Activated CD8-positive, alpha-beta memory T cell treated with anti-CD3 and anti-CD28 coated beads, Interleukin-2, amount 50 U/mL, for 48 hours (primary cell): ENCODE measurements at regions not wholly inside any gene's neighbourhood (a gene's known extent, or its start where the extent isn't known, plus 50 kb on each side); places are given as distances from the start of the nearest gene placed in this dataset.

Source experiments
- DNase-seq: peaks from one replicate; pipeline ENCODE4 v3.0.0-alpha.2; 2020

DNA sequence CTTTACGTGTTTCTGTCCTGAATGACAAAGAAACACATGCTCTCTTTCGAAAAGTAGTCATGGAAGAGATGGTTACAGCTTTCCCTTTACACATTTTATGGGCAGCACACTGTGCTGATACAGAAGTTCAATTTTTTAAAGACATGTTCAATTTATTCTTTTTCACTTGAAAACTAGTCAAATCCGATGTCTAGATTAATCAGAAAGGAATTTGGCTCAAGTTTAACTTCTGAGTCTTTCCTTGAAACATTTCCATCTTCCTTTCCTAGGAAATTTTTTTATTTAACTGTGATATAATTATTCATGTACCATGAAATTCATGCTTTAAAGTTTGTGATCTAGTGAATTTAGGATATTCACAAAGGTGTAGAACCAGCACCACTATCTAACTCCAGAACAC is 360.1 kb downstream of the TNS3 start:
- no peak for DNase-seq

GRCh38 chr7:47218378-47219176 is 363.3 kb downstream of the TNS3 start:
- DNase-seq = no peak

GRCh38 chr7:47217570-47218360 is 364.1 kb downstream of the TNS3 start:
- no peak for DNase-seq

DNA sequence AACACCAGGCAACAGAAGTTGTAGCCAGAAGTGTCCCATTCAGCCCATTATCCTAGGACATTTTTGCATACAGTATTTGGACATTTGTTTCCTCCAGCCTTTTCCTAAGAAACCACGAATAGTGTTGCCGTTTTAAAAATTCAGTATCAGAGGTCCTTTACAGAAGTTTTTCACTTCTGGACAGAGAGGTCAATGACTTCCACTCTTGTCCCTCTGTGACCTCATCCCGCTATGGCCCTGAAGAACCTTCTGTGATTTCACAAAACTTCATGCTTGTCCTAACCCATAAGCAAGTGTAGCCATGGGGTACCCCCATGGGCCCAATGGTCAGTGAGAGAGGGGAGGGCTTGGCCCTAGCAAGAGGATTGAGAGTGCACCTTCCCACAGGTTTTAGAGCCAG is 364.8 kb downstream of the TNS3 start:
- DNase-seq = no peak

DNA sequence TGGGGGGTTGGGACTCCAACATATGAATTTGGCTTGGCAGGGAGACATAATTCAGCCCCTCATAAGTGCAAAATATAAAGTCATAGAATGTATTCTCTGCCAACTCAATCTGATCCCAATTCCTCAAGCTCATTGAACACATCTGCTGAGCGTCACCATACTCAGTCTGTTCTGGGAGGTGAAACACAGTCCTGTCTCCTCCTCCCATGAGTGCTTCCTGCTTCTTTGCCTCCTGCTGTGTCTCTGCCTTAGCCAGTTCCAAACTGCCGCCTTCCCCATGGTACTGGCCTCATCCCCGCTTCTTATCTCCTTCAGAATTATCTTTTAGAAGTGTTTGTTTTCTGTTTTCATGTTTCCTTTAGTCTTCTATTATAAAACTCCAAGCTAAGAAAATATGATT is 365.5 kb downstream of the TNS3 start:
- no peak for DNase-seq

DNA sequence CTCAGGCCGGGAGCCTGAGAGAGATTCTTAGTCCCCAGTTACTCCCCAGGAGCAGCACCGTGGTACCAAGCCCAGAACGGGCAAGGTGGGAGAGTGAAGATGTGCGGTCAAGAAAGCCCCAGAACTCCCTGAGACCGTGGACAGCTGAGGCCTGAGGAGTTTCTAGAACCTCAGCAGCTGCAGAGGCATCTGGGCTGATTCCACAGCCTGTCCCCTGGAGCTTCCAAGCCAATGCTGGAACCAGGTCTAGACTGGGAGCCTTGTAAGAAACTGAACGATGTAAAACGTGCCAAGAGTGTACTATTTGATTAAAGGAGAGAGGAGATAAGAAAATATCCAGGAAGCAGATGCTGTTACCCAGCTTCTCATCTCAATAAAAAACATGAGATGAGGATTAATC is 366.3 kb downstream of the TNS3 start:
- no peak for DNase-seq

GRCh38 chr7:47215049-47215448 is 366.9 kb downstream of the TNS3 start:
- DNase-seq = no peak

- DNase-seq = no peak
Observed at GRCh38 chr7:47213276-47213675, 368.6 kb downstream of the TNS3 start.

DNA sequence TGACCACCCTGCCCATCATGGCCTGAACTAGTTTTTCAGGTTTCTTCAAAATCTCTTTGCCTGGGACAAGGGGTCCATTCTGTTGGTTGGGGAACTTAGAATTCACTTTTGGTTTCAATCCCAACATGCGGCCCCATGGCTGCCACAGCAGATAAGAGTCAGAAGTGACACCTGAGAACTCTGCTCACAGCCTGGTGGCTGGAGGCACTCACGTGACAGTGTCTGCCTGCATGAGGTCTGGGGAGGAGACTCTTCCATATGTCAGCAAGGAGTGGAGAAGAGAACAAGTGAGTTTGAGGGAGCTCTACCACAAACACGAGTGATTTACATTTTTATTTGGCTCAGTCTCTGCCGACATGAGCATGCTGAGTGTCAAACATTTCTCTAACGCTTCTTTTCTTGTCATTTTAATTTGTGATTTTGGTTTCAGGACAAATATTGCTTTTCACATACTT is 370.4 kb downstream of the TNS3 start:
- DNase-seq = no peak

DNA sequence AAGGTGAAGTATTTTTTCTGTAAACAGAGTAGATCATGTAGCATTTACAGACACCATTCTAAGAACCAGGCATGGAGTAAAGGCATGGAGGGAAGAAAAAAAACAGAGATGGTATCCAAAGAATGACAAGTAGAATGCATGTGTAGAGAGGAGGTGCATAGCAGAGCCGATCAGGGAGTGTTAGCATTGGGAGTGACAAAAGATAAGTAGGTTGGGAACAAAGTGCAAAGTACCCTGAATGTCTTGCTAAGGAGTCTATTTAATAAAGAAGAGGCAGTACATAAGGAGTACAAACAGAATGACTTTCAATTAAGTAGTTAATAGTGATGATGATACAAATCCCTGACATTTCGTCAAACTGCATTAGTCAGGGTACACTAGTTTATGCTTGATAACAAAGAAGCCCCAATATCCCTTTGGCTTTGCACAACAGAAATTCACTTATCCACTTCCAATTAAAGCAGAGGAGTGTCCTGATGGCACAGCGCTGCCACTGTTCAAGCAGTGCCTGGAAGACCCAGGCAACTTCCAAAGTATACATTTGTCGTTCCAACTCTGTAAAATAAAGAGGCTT is 371.5 kb downstream of the TNS3 start:
- DNase-seq = no peak

GRCh38 chr7:47207956-47208355 is 374.0 kb downstream of the TNS3 start:
- no peak for DNase-seq

- DNase-seq = no peak
Observed at GRCh38 chr7:47204709-47205108, 377.2 kb downstream of the TNS3 start.

DNA sequence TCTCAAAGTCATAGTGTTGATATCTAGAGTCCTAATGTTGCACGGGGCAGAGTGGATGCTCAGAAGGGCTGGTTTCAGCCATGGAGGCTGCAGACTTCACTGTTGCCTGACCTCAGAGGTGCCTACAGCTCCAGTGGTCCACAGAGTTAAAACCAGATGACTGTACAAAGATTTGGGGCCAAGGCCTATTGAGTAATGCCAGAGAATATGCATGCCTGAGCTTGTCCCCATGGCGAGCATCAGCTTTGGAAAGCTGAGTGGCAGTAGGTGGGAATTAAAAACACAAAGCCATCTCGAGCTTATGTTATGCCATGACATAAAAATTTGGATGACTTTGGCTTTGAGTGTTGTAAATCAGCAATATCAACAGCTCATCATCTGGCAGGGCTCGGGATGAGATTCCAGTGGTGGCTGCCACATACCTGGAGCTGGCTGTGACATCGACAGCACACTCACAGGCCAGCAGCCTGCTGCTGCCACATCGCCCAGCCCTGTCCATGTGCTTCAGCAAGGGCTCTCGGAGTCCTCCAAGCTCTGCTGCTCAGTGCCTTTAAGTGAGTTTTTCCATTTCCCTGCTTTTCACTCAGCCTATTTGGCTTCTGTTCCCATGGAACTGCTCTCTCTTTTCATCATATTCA is 379.6 kb downstream of the TNS3 start:
- no peak for DNase-seq

- DNase-seq = no peak
Observed at GRCh38 chr7:47198159-47198558, 383.8 kb downstream of the TNS3 start.

- no peak for DNase-seq
Observed at GRCh38 chr7:47197486-47197885, 384.4 kb downstream of the TNS3 start.

GRCh38 chr7:47196737-47197136 is 385.2 kb downstream of the TNS3 start:
- no peak for DNase-seq

DNA sequence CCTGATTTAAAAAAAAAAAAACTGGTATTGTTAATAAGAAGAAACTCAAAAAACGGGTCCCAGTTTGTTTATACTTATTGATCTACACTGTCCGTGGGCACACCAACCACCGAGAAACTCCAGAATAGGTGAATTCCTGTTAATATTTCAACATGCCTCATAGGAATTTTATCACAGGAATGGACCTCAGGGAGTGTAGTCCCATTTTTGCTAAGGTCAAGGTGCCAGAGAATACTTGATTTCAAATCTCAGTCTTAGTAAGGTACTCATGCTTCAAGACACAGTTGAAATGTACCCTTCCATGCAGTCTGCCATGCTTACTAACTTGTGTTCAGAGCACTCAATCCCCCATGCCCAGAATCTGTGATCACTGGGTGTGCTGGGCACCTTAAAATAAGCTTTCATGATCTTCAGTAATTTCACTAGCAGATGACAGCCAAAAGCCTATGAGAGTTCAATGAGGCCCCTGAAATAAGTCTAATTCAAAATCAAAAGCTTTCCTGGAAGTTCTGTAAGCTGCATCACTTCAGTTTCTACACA is 385.7 kb downstream of the TNS3 start:
- no peak for DNase-seq

- no peak for DNase-seq
Observed at GRCh38 chr7:47195641-47196040, 386.3 kb downstream of the TNS3 start.

- no peak for DNase-seq
Observed at GRCh38 chr7:47194516-47195057, 387.3 kb downstream of the TNS3 start.

- DNase-seq = no peak
Observed at GRCh38 chr7:47192978-47193377, 388.9 kb downstream of the TNS3 start.

- DNase-seq = no peak
Observed at GRCh38 chr7:47191876-47192291, 390.0 kb downstream of the TNS3 start.

DNA sequence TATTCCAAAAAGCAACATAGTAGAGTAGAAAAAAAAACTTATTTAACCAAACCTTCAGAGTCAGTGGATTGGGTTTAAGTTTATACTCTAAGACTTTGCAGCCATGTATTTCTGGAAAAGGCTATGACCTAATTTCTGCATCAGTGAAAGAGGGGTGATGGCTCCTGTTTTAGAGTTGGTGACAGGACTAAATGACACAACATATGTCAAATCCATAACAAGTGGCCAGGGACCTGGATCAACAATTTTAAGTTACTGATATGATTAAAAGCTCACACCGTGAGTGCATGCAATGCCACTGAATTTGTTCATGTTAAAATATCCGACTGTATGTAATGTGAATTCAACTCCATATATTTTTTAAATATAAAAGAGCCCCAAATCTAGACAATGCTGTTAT is 390.6 kb downstream of the TNS3 start:
- no peak for DNase-seq

DNA sequence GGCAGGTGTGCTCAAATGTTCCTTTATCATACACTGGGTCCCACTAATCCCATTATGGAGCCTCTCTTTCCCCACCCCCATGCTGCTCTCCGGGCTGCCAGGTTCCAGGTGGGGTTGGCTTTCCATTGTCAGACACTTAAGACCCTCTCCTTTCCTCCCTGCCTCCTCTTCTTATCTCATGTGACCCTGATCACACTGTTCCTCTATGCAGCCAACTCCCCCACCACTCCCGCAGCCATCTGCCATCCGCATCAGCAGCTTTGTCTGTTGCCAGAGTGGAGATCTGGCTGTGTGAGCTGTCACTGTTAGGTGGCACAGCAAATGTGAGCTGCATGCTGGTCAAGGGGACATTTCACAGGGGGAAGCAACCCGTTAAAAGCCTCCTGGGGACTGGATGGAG is 391.4 kb downstream of the TNS3 start:
- no peak for DNase-seq
